ENCODE measurements at regions not wholly inside any gene's neighbourhood (a gene's known extent, or its start where the extent isn't known, plus 50 kb on each side); places are given as distances from the start of the nearest gene placed in this dataset.

GRCh38 chr13:74006666-74007065, 127.5 kb downstream of the KLF12 start:
- TF ChIP-seq CTCF (IDR thresholded peaks at IDR 0.05; ENCODE audit: insufficient read depth, low read length, missing control alignments): no peak
- ChIA-PET CTCF (no interaction called here), POLR2A (no interaction called here)
- DNase-seq (ENCODE audit: low read depth, low spot score): no peak
- H3K4me3 ChIP-seq (ENCODE audit: low read depth, low read length): no peak overlapping the region

GRCh38 chr13:74005320-74006157, 128.7 kb downstream of the KLF12 start:
- no peak overlapping the region for H3K4me3 ChIP-seq (ENCODE audit: low read depth, low read length)
- no peak for DNase-seq (ENCODE audit: low read depth, low spot score)
- TF ChIP-seq CTCF (IDR thresholded peaks at IDR 0.05; ENCODE audit: insufficient read depth, low read length, missing control alignments): no peak
- CTCF ChIA-PET: interaction anchor here (1.6 kb wide), 1 partner anchor 12 kb away, joined by 5 read pairs; no protein-coding TSS in a partner anchor
- POLR2A ChIA-PET: no interaction called here

GRCh38 chr13:74004109-74004508, 130.1 kb downstream of the KLF12 start:
- CTCF ChIA-PET: no interaction called here
- TF ChIP-seq CTCF (IDR thresholded peaks at IDR 0.05; ENCODE audit: insufficient read depth, low read length, missing control alignments): no peak
- no peak for DNase-seq (ENCODE audit: low read depth, low spot score)
- POLR2A ChIA-PET: no interaction called here
- H3K4me3 ChIP-seq (ENCODE audit: low read depth, low read length): no peak overlapping the region

- no peak for DNase-seq (ENCODE audit: low read depth, low spot score)
- no peak for TF ChIP-seq CTCF (IDR thresholded peaks at IDR 0.05; ENCODE audit: insufficient read depth, low read length, missing control alignments)
- CTCF ChIA-PET: no interaction called here
- H3K4me3 ChIP-seq (ENCODE audit: low read depth, low read length): no peak overlapping the region
- POLR2A ChIA-PET: no interaction called here
Measured at GRCh38 chr13:74003374-74003773, 130.8 kb downstream of the KLF12 start.

GRCh38 chr13:74000876-74001275, 133.3 kb downstream of the KLF12 start:
- H3K4me3 ChIP-seq (ENCODE audit: low read depth, low read length): no peak overlapping the region
- POLR2A ChIA-PET: no interaction called here
- DNase-seq (ENCODE audit: low read depth, low spot score): no peak
- CTCF ChIA-PET: interaction anchor here (0.6 kb wide), 1 partner anchor 24 kb away, joined by 3 read pairs; no protein-coding TSS in a partner anchor
- TF ChIP-seq CTCF (IDR thresholded peaks at IDR 0.05; ENCODE audit: insufficient read depth, low read length, missing control alignments): no peak

GRCh38 chr13:73998631-73999030, 135.6 kb downstream of the KLF12 start:
- ChIA-PET CTCF (interaction anchor here (1.3 kb wide), 1 partner anchor 10 kb away, joined by 3 read pairs; no protein-coding TSS in a partner anchor), POLR2A (no interaction called here)
- no peak for TF ChIP-seq CTCF (IDR thresholded peaks at IDR 0.05; ENCODE audit: insufficient read depth, low read length, missing control alignments)
- DNase-seq (ENCODE audit: low read depth, low spot score): no peak
- H3K4me3 ChIP-seq (ENCODE audit: low read depth, low read length): no peak overlapping the region
